NOMO-1 treated with DMSO at 0.1 percent for 48 hours (cell line): ENCODE measurements at regions not wholly inside any gene's neighbourhood (a gene's known extent, or its start where the extent isn't known, plus 50 kb on each side); places are given as distances from the start of the nearest gene placed in this dataset.
A peak's percentile ranks its signal among the peaks of the same experiment; 100 is the strongest.

Source experiments
- DNase-seq: peaks from one replicate; lab custom pipeline; 2025; ENCODE audit not compliant: unreplicated experiment; lab: John Stamatoyannopoulos, UW

- no peak for DNase-seq
These were observed 111.9 kb upstream of the IQCM start for GRCh38 chr4:149927514-149927913.

GRCh38 chr4:149928507-149928906 lies 112.9 kb upstream of the IQCM start:
- no peak for DNase-seq

- no peak for DNase-seq
These were observed 115.8 kb upstream of the IQCM start for GRCh38 chr4:149931431-149931830.

- DNase-seq: no peak
These were observed 116.5 kb upstream of the IQCM start for GRCh38 chr4:149932188-149932587.

GRCh38 chr4:149933120-149933519 lies 117.5 kb upstream of the IQCM start:
- DNase-seq: no peak

- DNase-seq: no peak
These were observed 118.2 kb upstream of the IQCM start for GRCh38 chr4:149933883-149934282.

GRCh38 chr4:149949381-149949780 lies 128.9 kb upstream of the DCLK2 start:
- no peak for DNase-seq

- DNase-seq: no peak
These were observed 126.9 kb upstream of the DCLK2 start for GRCh38 chr4:149951152-149951900.

GRCh38 chr4:149952101-149952500 lies 126.1 kb upstream of the DCLK2 start:
- DNase-seq: no peak

GRCh38 chr4:149952716-149953115 lies 125.5 kb upstream of the DCLK2 start:
- DNase-seq: no peak

- no peak for DNase-seq
These were observed 122.4 kb upstream of the DCLK2 start for GRCh38 chr4:149955780-149956390.

GRCh38 chr4:149956678-149957077 lies 121.6 kb upstream of the DCLK2 start:
- no peak for DNase-seq

- no peak for DNase-seq
These were observed 116.2 kb upstream of the DCLK2 start for GRCh38 chr4:149961876-149962597.

- no peak for DNase-seq
These were observed 114.0 kb upstream of the DCLK2 start for GRCh38 chr4:149964001-149964796.

GRCh38 chr4:149965206-149965605 lies 113.0 kb upstream of the DCLK2 start:
- no peak for DNase-seq

GRCh38 chr4:149972407-149972806 lies 105.8 kb upstream of the DCLK2 start:
- no peak for DNase-seq

- no peak for DNase-seq
These were observed 105.1 kb upstream of the DCLK2 start for GRCh38 chr4:149973181-149973580.

GRCh38 chr4:149975172-149975571 lies 103.1 kb upstream of the DCLK2 start:
- DNase-seq: no peak

- DNase-seq: no peak
These were observed 98.0 kb upstream of the DCLK2 start for GRCh38 chr4:149980121-149980682.

GRCh38 chr4:149980941-149981340 lies 97.3 kb upstream of the DCLK2 start:
- DNase-seq: peak; percentile 6

GRCh38 chr4:149983401-149983800 lies 94.8 kb upstream of the DCLK2 start:
- no peak for DNase-seq
